CD8-positive, alpha-beta memory T cell (primary cell): ENCODE measurements at regions not wholly inside any gene's neighbourhood (a gene's known extent, or its start where the extent isn't known, plus 50 kb on each side); places are given as distances from the start of the nearest gene placed in this dataset.

Experiments used
- CTCF ChIA-PET: fragments of 350-600 bp; sonication (Branson Sonifier 250); formaldehyde crosslinking; loops from one replicate; lab custom pipeline; 2021; ENCODE audit warnings: antibody characterized with exemption; lab: Charles Lee
- POLR2A ChIA-PET: fragments of 350-600 bp; sonication (Branson Sonifier 250); formaldehyde crosslinking; loops from one replicate; lab custom pipeline; 2021; ENCODE audit warnings: antibody characterized with exemption; lab: Charles Lee
- DNase-seq, 5 donors: peaks; one replicate each; pipeline versions ENCODE4 v3.0.0 to v3.0.0-alpha.2; 2020 to 2022; ENCODE audit warnings: mixed read lengths in 1 of 5
- H3K27ac ChIP-seq: one replicate; pipeline ENCODE4 v1.7.0; 2013; ENCODE audit warnings: low read depth, mild to moderate bottlenecking, low read length, moderate library complexity
- H3K27me3 ChIP-seq: 2 replicates; pipeline ENCODE4 v1.7.0; 2013; ENCODE audit warnings: low read length, mild to moderate bottlenecking; ENCODE audit not compliant: insufficient read depth, poor library complexity, severe bottlenecking
- H3K36me3 ChIP-seq: 2 replicates; pipeline ENCODE4 v1.7.0; 2013; ENCODE audit warnings: mild to moderate bottlenecking, low read length, moderate library complexity; ENCODE audit not compliant: insufficient read depth
- H3K4me1 ChIP-seq: 2 replicates; pipeline ENCODE4 v1.7.0; 2013; ENCODE audit warnings: mild to moderate bottlenecking, low read length, moderate library complexity; ENCODE audit not compliant: insufficient read depth
- H3K4me3 ChIP-seq: 2 replicates; pipeline ENCODE4 v1.7.0; 2013; ENCODE audit warnings: mild to moderate bottlenecking, low read length
- H3K9me3 ChIP-seq: 2 replicates; pipeline ENCODE4 v1.7.0; 2013; ENCODE audit warnings: mild to moderate bottlenecking, low read length
- H3K27ac Mint-ChIP-seq, 8 donors: one replicate each; pipeline ENCODE4 v1.8.0; 2020 to 2021; ENCODE audit warnings: mixed read lengths in 8 of 8, mild to moderate bottlenecking in 6 of 8, inconsistent platforms in 3 of 8, moderate library complexity in 3 of 8
- H3K27me3 Mint-ChIP-seq, 2 donors: one replicate each; pipeline ENCODE4 v1.8.0; 2020 to 2021; ENCODE audit warnings: mixed read lengths in 2 of 2, mild to moderate bottlenecking in 1 of 2, moderate library complexity in 1 of 2
- H3K36me3 Mint-ChIP-seq, 3 donors: one replicate each; pipeline ENCODE4 v1.8.0; 2020 to 2021; ENCODE audit warnings: mixed read lengths in 3 of 3, inconsistent platforms in 1 of 3, mild to moderate bottlenecking in 1 of 3
- H3K4me1 Mint-ChIP-seq, 3 donors: one replicate each; pipeline ENCODE4 v1.8.0; 2020 to 2021; ENCODE audit warnings: mixed read lengths in 3 of 3, inconsistent platforms in 1 of 3, mild to moderate bottlenecking in 1 of 3
- H3K4me3 Mint-ChIP-seq, 7 donors: one replicate each; pipeline ENCODE4 v1.8.0; 2020 to 2021; ENCODE audit warnings: mixed read lengths in 7 of 7, mild to moderate bottlenecking in 6 of 7, moderate library complexity in 4 of 7, inconsistent platforms in 2 of 7
- H3K9me3 Mint-ChIP-seq, 5 donors: one replicate each; pipeline ENCODE4 v1.8.0; 2020 to 2022; ENCODE audit warnings: mixed read lengths in 5 of 5, mild to moderate bottlenecking in 3 of 5, moderate library complexity in 2 of 5, inconsistent platforms in 1 of 5

- no peaks in the 10 kb centered on the region for H3K36me3 Mint-ChIP-seq
- no peak overlapping the region for H3K27ac ChIP-seq
- H3K4me3 ChIP-seq: no peak overlapping the region
- no peaks in the 10 kb centered on the region for H3K4me1 ChIP-seq
- CTCF ChIA-PET: no interaction called here
- no peaks in the 10 kb centered on the region for H3K27me3 Mint-ChIP-seq
- no peaks in the 10 kb centered on the region for H3K4me1 Mint-ChIP-seq
- no peak for DNase-seq
- H3K27me3 ChIP-seq: no peaks in the 10 kb centered on the region
- no peaks in the 10 kb centered on the region for H3K9me3 ChIP-seq
- no peak overlapping the region for H3K27ac Mint-ChIP-seq
- no peak overlapping the region for H3K4me3 Mint-ChIP-seq
- POLR2A ChIA-PET: no interaction called here
- H3K9me3 Mint-ChIP-seq: peaks cover 4 to 9% (median 6%) of the 10 kb centered on the region in 5 donors
- no peaks in the 10 kb centered on the region for H3K36me3 ChIP-seq
Measured at GRCh38 chr10:83122336-83122735, 1017.0 kb upstream of the GHITM start.

- no peak overlapping the region for H3K4me3 ChIP-seq
- peaks cover 7 to 16% (median 11%) of the 10 kb centered on the region in 5 donors for H3K9me3 Mint-ChIP-seq
- no peaks in the 10 kb centered on the region for H3K27me3 ChIP-seq
- POLR2A ChIA-PET: no interaction called here
- no peak for DNase-seq
- H3K4me3 Mint-ChIP-seq: no peak overlapping the region
- H3K9me3 ChIP-seq: no peaks in the 10 kb centered on the region
- CTCF ChIA-PET: no interaction called here
- no peaks in the 10 kb centered on the region for H3K36me3 ChIP-seq
- H3K27ac ChIP-seq: no peak overlapping the region
- no peaks in the 10 kb centered on the region for H3K4me1 Mint-ChIP-seq
- no peaks in the 10 kb centered on the region for H3K4me1 ChIP-seq
- no peaks in the 10 kb centered on the region for H3K27me3 Mint-ChIP-seq
- H3K27ac Mint-ChIP-seq: no peak overlapping the region
- no peaks in the 10 kb centered on the region for H3K36me3 Mint-ChIP-seq
Measured at GRCh38 chr10:83127942-83128575, 1011.2 kb upstream of the GHITM start.

- Mint-ChIP-seq H3K36me3 (no peaks in the 10 kb centered on the region), H3K4me1 (no peaks in the 10 kb centered on the region), H3K4me3 (no peak overlapping the region), H3K27me3 (no peaks in the 10 kb centered on the region), H3K27ac (no peak overlapping the region), H3K9me3 (peaks cover 0 to 6% (median 2%) of the 10 kb centered on the region in 5 donors)
- no peaks in the 10 kb centered on the region for H3K36me3 ChIP-seq
- H3K9me3 ChIP-seq: no peaks in the 10 kb centered on the region
- no peaks in the 10 kb centered on the region for H3K4me1 ChIP-seq
- no peaks in the 10 kb centered on the region for H3K27me3 ChIP-seq
- no peak for DNase-seq
- H3K27ac ChIP-seq: no peak overlapping the region
- ChIA-PET CTCF (no interaction called here), POLR2A (no interaction called here)
- no peak overlapping the region for H3K4me3 ChIP-seq
Measured at GRCh38 chr10:83140811-83141210, 998.5 kb upstream of the GHITM start.

GRCh38 chr10:83142074-83142563 is 997.2 kb upstream of the GHITM start:
- Mint-ChIP-seq H3K4me1 (no peaks in the 10 kb centered on the region), H3K9me3 (peaks cover 0 to 6% (median 2%) of the 10 kb centered on the region in 5 donors), H3K27me3 (no peaks in the 10 kb centered on the region), H3K27ac (no peak overlapping the region), H3K36me3 (no peaks in the 10 kb centered on the region), H3K4me3 (no peak overlapping the region)
- no peaks in the 10 kb centered on the region for H3K9me3 ChIP-seq
- no peaks in the 10 kb centered on the region for H3K27me3 ChIP-seq
- no peaks in the 10 kb centered on the region for H3K36me3 ChIP-seq
- CTCF ChIA-PET: no interaction called here
- no peak overlapping the region for H3K27ac ChIP-seq
- POLR2A ChIA-PET: no interaction called here
- DNase-seq: no peak
- H3K4me1 ChIP-seq: no peaks in the 10 kb centered on the region
- H3K4me3 ChIP-seq: no peak overlapping the region

- ChIA-PET CTCF (no interaction called here), POLR2A (no interaction called here)
- Mint-ChIP-seq H3K4me3 (no peak overlapping the region), H3K9me3 (peaks cover 0 to 5% (median 3%) of the 10 kb centered on the region in 5 donors), H3K27ac (no peak overlapping the region), H3K27me3 (no peaks in the 10 kb centered on the region), H3K4me1 (no peaks in the 10 kb centered on the region), H3K36me3 (no peaks in the 10 kb centered on the region)
- Histone ChIP-seq H3K36me3 (no peaks in the 10 kb centered on the region), H3K9me3 (no peaks in the 10 kb centered on the region), H3K4me1 (no peaks in the 10 kb centered on the region), H3K4me3 (no peak overlapping the region), H3K27me3 (no peaks in the 10 kb centered on the region), H3K27ac (no peak overlapping the region)
- no peak for DNase-seq
Measured at GRCh38 chr10:83144461-83144860, 994.8 kb upstream of the GHITM start.

- no peak overlapping the region for H3K27ac ChIP-seq
- H3K4me1 ChIP-seq: no peaks in the 10 kb centered on the region
- no peaks in the 10 kb centered on the region for H3K9me3 ChIP-seq
- H3K36me3 ChIP-seq: no peaks in the 10 kb centered on the region
- no peak overlapping the region for H3K4me3 Mint-ChIP-seq
- no peak for DNase-seq
- peaks cover 0 to 26% (median 9%) of the 10 kb centered on the region in 5 donors for H3K9me3 Mint-ChIP-seq
- no peaks in the 10 kb centered on the region for H3K27me3 Mint-ChIP-seq
- no peak overlapping the region for H3K27ac Mint-ChIP-seq
- ChIA-PET POLR2A (no interaction called here), CTCF (no interaction called here)
- H3K36me3 Mint-ChIP-seq: no peaks in the 10 kb centered on the region
- no peaks in the 10 kb centered on the region for H3K27me3 ChIP-seq
- no peaks in the 10 kb centered on the region for H3K4me1 Mint-ChIP-seq
- H3K4me3 ChIP-seq: no peak overlapping the region
Measured at GRCh38 chr10:83153714-83154113, 985.6 kb upstream of the GHITM start.

GRCh38 chr10:83164156-83164555 is 975.2 kb upstream of the GHITM start:
- no peak for DNase-seq
- Mint-ChIP-seq H3K36me3 (no peaks in the 10 kb centered on the region), H3K27ac (no peak overlapping the region), H3K27me3 (no peaks in the 10 kb centered on the region), H3K4me1 (no peaks in the 10 kb centered on the region), H3K4me3 (no peak overlapping the region), H3K9me3 (peaks cover 0 to 23% (median 3%) of the 10 kb centered on the region in 5 donors)
- CTCF ChIA-PET: no interaction called here
- H3K4me1 ChIP-seq: no peaks in the 10 kb centered on the region
- POLR2A ChIA-PET: no interaction called here
- H3K27ac ChIP-seq: no peak overlapping the region
- H3K36me3 ChIP-seq: no peaks in the 10 kb centered on the region
- H3K9me3 ChIP-seq: no peaks in the 10 kb centered on the region
- no peak overlapping the region for H3K4me3 ChIP-seq
- H3K27me3 ChIP-seq: no peaks in the 10 kb centered on the region

GRCh38 chr10:83165265-83165664 is 974.0 kb upstream of the GHITM start:
- H3K36me3 Mint-ChIP-seq: no peaks in the 10 kb centered on the region
- no peak overlapping the region for H3K4me3 Mint-ChIP-seq
- peaks cover 0 to 14% (median 3%) of the 10 kb centered on the region in 5 donors for H3K9me3 Mint-ChIP-seq
- H3K4me3 ChIP-seq: no peak overlapping the region
- H3K27ac ChIP-seq: no peak overlapping the region
- CTCF ChIA-PET: no interaction called here
- DNase-seq: no peak
- H3K27ac Mint-ChIP-seq: no peak overlapping the region
- POLR2A ChIA-PET: no interaction called here
- no peaks in the 10 kb centered on the region for H3K27me3 Mint-ChIP-seq
- no peaks in the 10 kb centered on the region for H3K9me3 ChIP-seq
- no peaks in the 10 kb centered on the region for H3K36me3 ChIP-seq
- no peaks in the 10 kb centered on the region for H3K4me1 ChIP-seq
- no peaks in the 10 kb centered on the region for H3K27me3 ChIP-seq
- no peaks in the 10 kb centered on the region for H3K4me1 Mint-ChIP-seq
